H9 (cell line): ENCODE measurements at regions not wholly inside any gene's neighbourhood (a gene's known extent, or its start where the extent isn't known, plus 50 kb on each side); places are given as distances from the start of the nearest gene placed in this dataset.

Source experiments
- DNase-seq: peaks from one replicate; pipeline ENCODE4 v3.0.0-alpha.2; 2017
- H2AFZ ChIP-seq: one replicate; pipeline ENCODE4 v1.6.1; 2013; ENCODE audit warnings: mild to moderate bottlenecking, low read length, control low read depth, moderate library complexity
- H2AK5ac ChIP-seq: 2 replicates; pipeline ENCODE4 v1.6.1; 2013; ENCODE audit warnings: low read length, control low read depth, mixed read lengths; ENCODE audit not compliant: insufficient read length
- H2BK120ac ChIP-seq: one replicate; pipeline ENCODE4 v1.6.1; 2013; ENCODE audit warnings: low read depth, mild to moderate bottlenecking, low read length, control low read depth, inconsistent platforms; ENCODE audit not compliant: poor library complexity, severe bottlenecking
- H2BK12ac ChIP-seq: 2 replicates; pipeline ENCODE4 v1.6.1; 2013; ENCODE audit warnings: low read length, control low read depth, mixed read lengths, low read depth; ENCODE audit not compliant: insufficient read length
- H2BK15ac ChIP-seq: 2 replicates; pipeline ENCODE4 v1.6.1; 2013; ENCODE audit warnings: low read depth, low read length, control low read depth
- H2BK20ac ChIP-seq: one replicate; pipeline ENCODE4 v1.6.1; 2013; ENCODE audit warnings: low read depth, mild to moderate bottlenecking, low read length, control low read depth, inconsistent platforms; ENCODE audit not compliant: poor library complexity, severe bottlenecking
- H2BK5ac ChIP-seq: 2 replicates; pipeline ENCODE4 v1.6.1; 2013; ENCODE audit warnings: low read length, control low read depth, mixed read lengths; ENCODE audit not compliant: insufficient read length
- H3K14ac ChIP-seq: 2 replicates; pipeline ENCODE4 v1.6.1; 2013; ENCODE audit warnings: low read length, control low read depth; ENCODE audit not compliant: insufficient read depth
- H3K18ac ChIP-seq: 2 replicates; pipeline ENCODE4 v1.6.1; 2013; ENCODE audit warnings: low read depth, mild to moderate bottlenecking, mixed read lengths, low read length, control low read depth; ENCODE audit not compliant: insufficient read length
- H3K23ac ChIP-seq: 2 replicates; pipeline ENCODE4 v1.6.1; 2013; ENCODE audit warnings: low read length, control low read depth, mixed read lengths, low read depth; ENCODE audit not compliant: insufficient read length
- H3K23me2 ChIP-seq: 2 replicates; pipeline ENCODE4 v1.6.1; 2013; ENCODE audit warnings: low read depth, mild to moderate bottlenecking, mixed read lengths, low read length, control low read depth; ENCODE audit not compliant: insufficient read length, poor library complexity, severe bottlenecking
- H3K27ac ChIP-seq: 2 replicates; pipeline ENCODE4 v1.5.1; 2013; ENCODE audit warnings: low read length, control low read depth, mixed read lengths, low read depth; ENCODE audit not compliant: insufficient read length
- H3K27me3 ChIP-seq: 2 replicates; pipeline ENCODE4 v1.6.1; 2013; ENCODE audit warnings: low read length, control low read depth, inconsistent platforms; ENCODE audit not compliant: insufficient read depth
- H3K4ac ChIP-seq: 2 replicates; pipeline ENCODE4 v1.6.1; 2013; ENCODE audit warnings: low read depth, mild to moderate bottlenecking, control low read depth, inconsistent platforms, low read length, moderate library complexity
- H3K4me1 ChIP-seq: 2 replicates; pipeline ENCODE4 v1.6.1; 2013; ENCODE audit warnings: low read length, control low read depth, inconsistent platforms; ENCODE audit not compliant: insufficient read depth
- H3K4me2 ChIP-seq: 2 replicates; pipeline ENCODE4 v1.6.1; 2013; ENCODE audit warnings: low read length, control low read depth, mixed read lengths; ENCODE audit not compliant: insufficient read length, insufficient read depth
- H3K56ac ChIP-seq: 2 replicates; pipeline ENCODE4 v1.6.1; 2013; ENCODE audit warnings: low read depth, mild to moderate bottlenecking, mixed read lengths, low read length, control low read depth; ENCODE audit not compliant: insufficient read length
- H3K79me1 ChIP-seq: 2 replicates; pipeline ENCODE4 v1.6.1; 2013; ENCODE audit warnings: low read depth, mild to moderate bottlenecking, moderate library complexity, low read length, control low read depth, inconsistent platforms; ENCODE audit not compliant: insufficient read depth, poor library complexity, severe bottlenecking
- H3K79me2 ChIP-seq: 2 replicates; pipeline ENCODE4 v1.6.1; 2013; ENCODE audit warnings: low read length, control low read depth, inconsistent platforms; ENCODE audit not compliant: insufficient read depth
- H3K9ac ChIP-seq: 2 replicates; pipeline ENCODE4 v1.6.1; 2013; ENCODE audit warnings: low read length, control low read depth, mixed read lengths; ENCODE audit not compliant: insufficient read length; ENCODE audit errors: extremely low read depth
- H3K9me3 ChIP-seq: one replicate; pipeline ENCODE4 v1.6.1; 2013; ENCODE audit warnings: low read depth, low read length, inconsistent platforms; ENCODE audit not compliant: control insufficient read depth
- H3T11ph ChIP-seq: one replicate; pipeline ENCODE4 v1.6.1; 2013; ENCODE audit warnings: mild to moderate bottlenecking, low read length, control low read depth, inconsistent platforms
- H4K20me1 ChIP-seq: one replicate; pipeline ENCODE4 v1.6.1; 2013; ENCODE audit not compliant: control insufficient read depth, insufficient read length, insufficient read depth
- H4K5ac ChIP-seq: 2 replicates; pipeline ENCODE4 v1.6.1; 2013; ENCODE audit warnings: low read depth, mild to moderate bottlenecking, mixed read lengths, low read length, control low read depth; ENCODE audit not compliant: insufficient read length
- H4K8ac ChIP-seq: replicated peaks from 2 replicates; pipeline ENCODE4 v1.6.1; 2013; ENCODE audit warnings: low read length, control low read depth, mixed read lengths, low read depth; ENCODE audit not compliant: insufficient read length
- H4K91ac ChIP-seq: 2 replicates; pipeline ENCODE4 v1.6.1; 2013; ENCODE audit warnings: low read depth, mild to moderate bottlenecking, moderate library complexity, mixed read lengths, low read length, control low read depth; ENCODE audit not compliant: insufficient read length
- H3K27ac Mint-ChIP-seq, 3 experiments: 2 replicates in 2 of 3; 3 replicates in 1 of 3; pipeline ENCODE4 v1.8.0; 2020 to 2021; ENCODE audit warnings: mixed read lengths in 3 of 3, mild to moderate bottlenecking in 1 of 3, moderate library complexity in 1 of 3
- H3K27me3 Mint-ChIP-seq: 2 replicates; pipeline ENCODE4 v1.8.0; 2021; ENCODE audit warnings: low read depth, mild to moderate bottlenecking, moderate library complexity, mixed read lengths
- H3K36me3 Mint-ChIP-seq, 3 experiments: 2 replicates in 2 of 3; 3 replicates in 1 of 3; pipeline ENCODE4 v1.8.0; 2020 to 2021; ENCODE audit warnings: low read depth in 3 of 3, mixed read lengths in 3 of 3; ENCODE audit not compliant: insufficient read depth in 1 of 3
- H3K4me1 Mint-ChIP-seq, 2 experiments: 2 replicates each; pipeline ENCODE4 v1.8.0; 2020; ENCODE audit warnings: mixed read lengths in 2 of 2
- H3K4me3 Mint-ChIP-seq, 2 experiments: 2 replicates in 1 of 2; 3 replicates in 1 of 2; pipeline ENCODE4 v1.8.0; 2020 to 2021; ENCODE audit warnings: mild to moderate bottlenecking in 2 of 2, mixed read lengths in 2 of 2, moderate library complexity in 1 of 2
- H3K9me3 Mint-ChIP-seq, 2 experiments: 2 replicates in 1 of 2; 3 replicates in 1 of 2; pipeline ENCODE4 v1.8.0; 2020; ENCODE audit warnings: mild to moderate bottlenecking in 2 of 2, mixed read lengths in 2 of 2, moderate library complexity in 1 of 2
- WGBS: extraction: QIAGEN DNeasy Blood & Tissue Kit; methylation state at CpG from one replicate; pipeline ENCODE4 v1.1.7; 2013; ENCODE audit warnings: missing lambda C conversion rate, low lambda C conversion rate, mixed read lengths; ENCODE audit not compliant: insufficient read length; ENCODE audit errors: extremely low coverage; 5-methylcytosine and 5-hydroxymethylcytosine counted together
- TF ChIP-seq, protein P1 (sequence below): fragments of 200-600 bp; sonication (generic); conservative IDR thresholded peaks from 3 replicates; pipeline ENCODE4 v1.8.0; 2021; ENCODE audit warnings: antibody characterized with exemption, mild to moderate bottlenecking

DNA sequence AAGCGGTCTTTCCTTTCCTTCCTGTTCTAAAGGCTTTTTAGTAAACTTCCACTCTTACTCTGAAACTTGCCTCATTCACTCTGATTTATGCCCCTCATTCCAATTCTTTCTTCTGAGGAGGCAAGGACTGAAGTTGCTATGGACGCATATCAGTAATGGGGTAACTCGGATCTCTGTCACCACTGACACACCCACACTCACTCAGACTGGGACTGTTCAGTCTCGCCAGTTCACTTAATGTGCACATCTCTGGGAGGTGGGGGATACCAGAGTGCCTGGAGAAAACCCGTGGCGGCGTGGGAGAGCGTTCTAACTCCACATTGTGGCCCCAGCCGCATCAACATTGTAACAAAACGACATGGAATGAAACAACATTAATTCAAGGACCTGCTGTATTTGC lies 1139.3 kb upstream of the CELF2 start:
- no peak overlapping the region for H3K18ac ChIP-seq
- DNase-seq, result no peak
- no peaks in the 10 kb centered on the region for H3K27me3 Mint-ChIP-seq

More for the DNA sequence above, 1139.3 kb upstream of the CELF2 start:
- H2BK120ac ChIP-seq, result no peak overlapping the region
- H3K23me2 ChIP-seq, result no peaks in the 10 kb centered on the region
- no peaks in the 10 kb centered on the region for H3K27me3 ChIP-seq
- no peak overlapping the region for H2AFZ ChIP-seq
- H3K4me1 ChIP-seq, result no peaks in the 10 kb centered on the region
- H3T11ph ChIP-seq, result no peak overlapping the region
- no peak overlapping the region for H4K91ac ChIP-seq
- no peaks in the 10 kb centered on the region for H4K20me1 ChIP-seq
- H3K9me3 Mint-ChIP-seq, result peaks cover 8 to 10% of the 10 kb centered on the region in 2 experiments; a peak in 3 of 5 replicates
- H4K8ac ChIP-seq, result no peak overlapping the region
- no peak overlapping the region for H2AK5ac ChIP-seq
- no peak overlapping the region for H2BK12ac ChIP-seq
- WGBS, result no CpG with 5 or more reads among the region's 10 CpGs
- no peak overlapping the region for H3K27ac ChIP-seq
- no peaks in the 10 kb centered on the region for H3K79me1 ChIP-seq
- H3K56ac ChIP-seq, result no peak overlapping the region
- H3K4me1 Mint-ChIP-seq, result no peaks in the 10 kb centered on the region
- peaks cover 0 to 8% (median 7%) of the 10 kb centered on the region in 3 experiments; a peak in 5 of 7 replicates for H3K36me3 Mint-ChIP-seq
- H2BK20ac ChIP-seq, result no peak overlapping the region
- H3K4ac ChIP-seq, result no peak overlapping the region
- no peak overlapping the region for H2BK15ac ChIP-seq
- no peak overlapping the region for H3K9ac ChIP-seq
- peaks cover 4% of the 10 kb centered on the region for H3K9me3 ChIP-seq
- TF ChIP-seq, protein P1, sequence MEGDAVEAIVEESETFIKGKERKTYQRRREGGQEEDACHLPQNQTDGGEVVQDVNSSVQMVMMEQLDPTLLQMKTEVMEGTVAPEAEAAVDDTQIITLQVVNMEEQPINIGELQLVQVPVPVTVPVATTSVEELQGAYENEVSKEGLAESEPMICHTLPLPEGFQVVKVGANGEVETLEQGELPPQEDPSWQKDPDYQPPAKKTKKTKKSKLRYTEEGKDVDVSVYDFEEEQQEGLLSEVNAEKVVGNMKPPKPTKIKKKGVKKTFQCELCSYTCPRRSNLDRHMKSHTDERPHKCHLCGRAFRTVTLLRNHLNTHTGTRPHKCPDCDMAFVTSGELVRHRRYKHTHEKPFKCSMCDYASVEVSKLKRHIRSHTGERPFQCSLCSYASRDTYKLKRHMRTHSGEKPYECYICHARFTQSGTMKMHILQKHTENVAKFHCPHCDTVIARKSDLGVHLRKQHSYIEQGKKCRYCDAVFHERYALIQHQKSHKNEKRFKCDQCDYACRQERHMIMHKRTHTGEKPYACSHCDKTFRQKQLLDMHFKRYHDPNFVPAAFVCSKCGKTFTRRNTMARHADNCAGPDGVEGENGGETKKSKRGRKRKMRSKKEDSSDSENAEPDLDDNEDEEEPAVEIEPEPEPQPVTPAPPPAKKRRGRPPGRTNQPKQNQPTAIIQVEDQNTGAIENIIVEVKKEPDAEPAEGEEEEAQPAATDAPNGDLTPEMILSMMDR, result no peak
- H3K4me3 Mint-ChIP-seq, result no peak overlapping the region
- no peak overlapping the region for H3K4me2 ChIP-seq
- H2BK5ac ChIP-seq, result no peak overlapping the region
- no peak overlapping the region for H4K5ac ChIP-seq
- H3K14ac ChIP-seq, result no peak overlapping the region
- no peak overlapping the region for H3K23ac ChIP-seq
- H3K27ac Mint-ChIP-seq, result no peak overlapping the region; a peak in 1 of 7 replicates
- H3K79me2 ChIP-seq, result no peaks in the 10 kb centered on the region
